ENCODE measurements at regions not wholly inside any gene's neighbourhood (a gene's known extent, or its start where the extent isn't known, plus 50 kb on each side); places are given as distances from the start of the nearest gene placed in this dataset.

GRCh38 chr4:133638751-133639150, 489.7 kb downstream of the PCDH10 start:
- DNase-seq, result no peak
- H3K4me1 ChIP-seq (ENCODE audit: control insufficient read depth in 1 of 2, insufficient read depth in 2 of 2, low read length in 2 of 2), result no peaks in the 10 kb centered on the region
- no peak overlapping the region for H3K4me2 ChIP-seq (replicated peaks; ENCODE audit: extremely low read depth, low read length, poor library complexity, severe bottlenecking)
- no peak overlapping the region for H2AFZ ChIP-seq (ENCODE audit: insufficient read depth, low read depth, low read length, poor library complexity, severe bottlenecking)
- H3K36me3 ChIP-seq (replicated peaks in 1 of 2; ENCODE audit: control insufficient read depth in 1 of 2, insufficient read depth in 2 of 2, low read length in 2 of 2), result no peaks in the 10 kb centered on the region
- H3K9me3 Mint-ChIP-seq, result no peaks in the 10 kb centered on the region
- H3K36me3 Mint-ChIP-seq, result no peaks in the 10 kb centered on the region
- H3K27me3 Mint-ChIP-seq (ENCODE audit: low read depth in 3 of 3), result no peaks in the 10 kb centered on the region
- no peak overlapping the region for H3K9ac ChIP-seq (ENCODE audit: insufficient read depth, low read length, poor library complexity, severe bottlenecking)
- H3K4me3 ChIP-seq (replicated peaks in 1 of 3; ENCODE audit: low read depth in 2 of 3, low read length in 3 of 3), result no peak overlapping the region
- H3K4me3 Mint-ChIP-seq, result no peak overlapping the region
- H3K79me2 ChIP-seq (ENCODE audit: insufficient read depth, low read length), result no peaks in the 10 kb centered on the region
- 100% methylated on average over 1 of the region's 2 CpGs for WGBS (ENCODE audit: insufficient coverage)
- intact Hi-C loops (cut with micrococcal nuclease), result no loop called here
- no peaks in the 10 kb centered on the region for H3K4me1 Mint-ChIP-seq
- H3K9me3 ChIP-seq (replicated peaks in 1 of 2; ENCODE audit: control insufficient read depth in 1 of 2, insufficient read depth in 1 of 2, low read length in 2 of 2), result no peaks in the 10 kb centered on the region
- H3K27ac Mint-ChIP-seq, result no peak overlapping the region
- no peaks in the 10 kb centered on the region for H3K27me3 ChIP-seq (ENCODE audit: control insufficient read depth in 2 of 2, insufficient read depth in 2 of 2, low read length in 2 of 2)
- TF ChIP-seq, protein P1, sequence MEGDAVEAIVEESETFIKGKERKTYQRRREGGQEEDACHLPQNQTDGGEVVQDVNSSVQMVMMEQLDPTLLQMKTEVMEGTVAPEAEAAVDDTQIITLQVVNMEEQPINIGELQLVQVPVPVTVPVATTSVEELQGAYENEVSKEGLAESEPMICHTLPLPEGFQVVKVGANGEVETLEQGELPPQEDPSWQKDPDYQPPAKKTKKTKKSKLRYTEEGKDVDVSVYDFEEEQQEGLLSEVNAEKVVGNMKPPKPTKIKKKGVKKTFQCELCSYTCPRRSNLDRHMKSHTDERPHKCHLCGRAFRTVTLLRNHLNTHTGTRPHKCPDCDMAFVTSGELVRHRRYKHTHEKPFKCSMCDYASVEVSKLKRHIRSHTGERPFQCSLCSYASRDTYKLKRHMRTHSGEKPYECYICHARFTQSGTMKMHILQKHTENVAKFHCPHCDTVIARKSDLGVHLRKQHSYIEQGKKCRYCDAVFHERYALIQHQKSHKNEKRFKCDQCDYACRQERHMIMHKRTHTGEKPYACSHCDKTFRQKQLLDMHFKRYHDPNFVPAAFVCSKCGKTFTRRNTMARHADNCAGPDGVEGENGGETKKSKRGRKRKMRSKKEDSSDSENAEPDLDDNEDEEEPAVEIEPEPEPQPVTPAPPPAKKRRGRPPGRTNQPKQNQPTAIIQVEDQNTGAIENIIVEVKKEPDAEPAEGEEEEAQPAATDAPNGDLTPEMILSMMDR (IDR thresholded peaks at IDR 0.05), result no peak
- no peaks in the 10 kb centered on the region for H4K20me1 ChIP-seq (ENCODE audit: insufficient read depth, low read length)
- no peak overlapping the region for H3K27ac ChIP-seq (ENCODE audit: low read depth in 1 of 2, low read length in 2 of 2)

DNA sequence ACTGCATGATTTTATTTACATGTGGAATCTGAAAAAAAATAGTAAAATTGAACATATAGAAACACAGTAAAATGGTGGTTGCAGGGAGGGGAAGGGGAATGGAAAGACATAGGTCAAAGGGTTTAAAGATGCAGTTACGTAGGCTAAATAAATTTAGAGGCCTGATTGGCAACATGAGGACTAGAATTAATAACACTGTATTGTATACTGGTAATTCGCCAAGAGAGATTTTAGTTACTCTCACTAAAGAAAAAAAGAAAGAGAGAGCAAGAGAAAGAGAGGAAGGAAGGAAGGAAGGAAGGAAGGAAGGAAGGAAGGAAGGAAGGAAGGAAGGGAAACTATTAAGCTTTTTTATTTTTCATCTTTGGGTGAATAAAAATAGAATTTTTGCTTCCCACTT, 488.1 kb downstream of the PCDH10 start:
- H3K27me3 ChIP-seq (ENCODE audit: control insufficient read depth in 2 of 2, insufficient read depth in 2 of 2, low read length in 2 of 2), result no peaks in the 10 kb centered on the region
- H3K4me1 ChIP-seq (ENCODE audit: control insufficient read depth in 1 of 2, insufficient read depth in 2 of 2, low read length in 2 of 2), result no peaks in the 10 kb centered on the region
- no peak overlapping the region for H3K27ac Mint-ChIP-seq
- H3K9ac ChIP-seq (ENCODE audit: insufficient read depth, low read length, poor library complexity, severe bottlenecking), result no peak overlapping the region
- no peaks in the 10 kb centered on the region for H3K79me2 ChIP-seq (ENCODE audit: insufficient read depth, low read length)
- TF ChIP-seq, protein P1 (IDR thresholded peaks at IDR 0.05), result no peak
- intact Hi-C loops (cut with micrococcal nuclease), result no loop called here
- no peak for DNase-seq
- H3K9me3 ChIP-seq (replicated peaks in 1 of 2; ENCODE audit: control insufficient read depth in 1 of 2, insufficient read depth in 1 of 2, low read length in 2 of 2), result no peaks in the 10 kb centered on the region
- H3K36me3 ChIP-seq (replicated peaks in 1 of 2; ENCODE audit: control insufficient read depth in 1 of 2, insufficient read depth in 2 of 2, low read length in 2 of 2), result no peaks in the 10 kb centered on the region
- H3K4me3 Mint-ChIP-seq, result no peak overlapping the region
- WGBS (ENCODE audit: insufficient coverage), result no CpG with 5 or more reads among the region's 2 CpGs
- H3K9me3 Mint-ChIP-seq, result no peaks in the 10 kb centered on the region
- H2AFZ ChIP-seq (ENCODE audit: insufficient read depth, low read depth, low read length, poor library complexity, severe bottlenecking), result no peak overlapping the region
- no peak overlapping the region for H3K27ac ChIP-seq (ENCODE audit: low read depth in 1 of 2, low read length in 2 of 2)
- no peak overlapping the region for H3K4me2 ChIP-seq (replicated peaks; ENCODE audit: extremely low read depth, low read length, poor library complexity, severe bottlenecking)
- H3K4me1 Mint-ChIP-seq, result no peaks in the 10 kb centered on the region
- H3K4me3 ChIP-seq (replicated peaks in 1 of 3; ENCODE audit: low read depth in 2 of 3, low read length in 3 of 3), result no peak overlapping the region
- no peaks in the 10 kb centered on the region for H3K36me3 Mint-ChIP-seq
- H4K20me1 ChIP-seq (ENCODE audit: insufficient read depth, low read length), result no peaks in the 10 kb centered on the region
- H3K27me3 Mint-ChIP-seq (ENCODE audit: low read depth in 3 of 3), result no peaks in the 10 kb centered on the region
